Hematopoietic multipotent progenitor cell treated with erythropoietin and hydrocortisone succinate and interleukin-3 and kit ligand, for 8 days (in vitro differentiated cells): ENCODE measurements at regions not wholly inside any gene's neighbourhood (a gene's known extent, or its start where the extent isn't known, plus 50 kb on each side); places are given as distances from the start of the nearest gene placed in this dataset.
"Not testable (repeated sequence)": the region's sequence is repeated elsewhere in the genome, so short reads cannot be mapped to it uniquely, and the experiment has no call there.

Experiments
- DNase-seq: peaks from one replicate; pipeline ENCODE4 v3.0.0-alpha.2; 2015

DNA sequence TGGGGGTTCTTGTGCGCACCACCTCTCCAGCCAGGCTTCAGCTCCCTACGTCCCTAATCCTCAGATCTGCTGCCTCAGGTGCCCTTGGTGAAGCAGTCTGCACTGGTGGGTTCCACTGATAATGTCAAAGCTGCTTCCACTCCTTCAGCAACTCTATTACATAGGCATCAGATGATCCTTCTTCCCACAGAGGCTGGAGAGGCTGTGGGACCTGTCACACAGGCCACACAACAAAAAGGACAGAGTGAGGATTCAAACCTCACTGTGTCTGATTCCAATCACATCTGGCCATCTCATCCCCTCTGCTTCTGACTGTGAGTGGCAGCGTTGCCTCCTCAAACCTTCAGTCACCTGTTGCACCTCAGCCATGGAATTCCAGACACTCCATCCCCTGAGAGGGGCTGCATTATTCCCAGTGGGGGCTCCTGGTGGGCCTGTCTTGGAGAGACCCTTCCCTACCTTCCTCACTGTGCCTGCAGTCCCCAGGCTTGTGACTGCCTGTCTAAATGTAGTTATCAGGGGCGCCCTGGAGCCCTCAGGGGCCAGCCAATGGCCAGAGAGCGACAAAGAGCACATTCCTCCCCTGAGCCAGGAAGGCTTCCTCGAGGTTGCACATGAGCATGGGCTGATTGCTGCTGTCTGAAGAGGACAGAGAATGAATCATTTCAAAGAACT is 211.4 kb upstream of the ECI2 start:
- no peak for DNase-seq

DNA sequence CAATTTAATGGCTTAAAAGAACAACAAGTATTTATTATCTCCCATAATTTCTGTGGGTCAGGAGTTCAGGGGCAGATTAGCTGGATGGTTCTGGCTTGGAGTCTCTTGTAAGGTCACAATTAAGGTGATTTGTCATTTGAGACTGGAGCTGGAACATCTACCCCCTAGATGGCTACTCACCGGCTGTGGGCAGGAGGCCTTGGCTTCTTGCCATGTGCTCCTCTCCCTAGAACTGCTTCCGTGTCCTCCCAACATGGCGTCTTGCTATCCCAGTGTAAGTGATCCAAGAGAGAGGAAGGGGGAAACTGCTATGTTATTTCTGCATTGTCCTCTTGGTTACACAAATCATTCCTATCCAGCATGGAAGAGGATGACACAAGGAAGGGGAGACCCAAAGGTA is 210.2 kb upstream of the ECI2 start:
- no peak for DNase-seq

DNA sequence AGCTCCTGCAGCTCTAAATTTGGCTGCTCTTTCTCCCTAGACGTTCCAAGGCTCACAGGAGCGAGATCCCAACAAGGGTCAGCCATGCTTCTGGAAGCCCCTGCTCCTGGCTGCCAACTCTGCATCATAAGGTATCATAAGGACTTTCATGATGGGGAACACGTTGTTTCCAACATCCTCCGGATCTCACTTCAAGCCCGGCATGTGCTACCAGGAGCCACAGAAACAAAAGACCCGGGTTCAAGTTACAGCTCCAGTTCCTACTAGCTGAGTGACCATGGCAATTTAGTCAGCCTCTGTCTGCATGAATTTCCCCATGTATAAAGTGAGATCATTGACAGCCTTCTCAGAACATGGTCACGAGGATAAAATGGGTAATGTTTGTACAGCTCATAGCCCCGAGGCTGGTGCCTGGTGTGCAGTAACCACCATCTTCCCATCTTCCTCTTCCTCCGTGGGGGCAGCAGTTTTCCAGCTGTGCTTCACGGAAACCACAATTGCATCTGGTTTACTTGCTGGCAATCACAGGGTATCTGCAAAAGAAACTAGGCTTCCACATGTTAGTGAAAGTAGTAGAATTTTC is 209.0 kb upstream of the ECI2 start:
- no peak for DNase-seq

DNA sequence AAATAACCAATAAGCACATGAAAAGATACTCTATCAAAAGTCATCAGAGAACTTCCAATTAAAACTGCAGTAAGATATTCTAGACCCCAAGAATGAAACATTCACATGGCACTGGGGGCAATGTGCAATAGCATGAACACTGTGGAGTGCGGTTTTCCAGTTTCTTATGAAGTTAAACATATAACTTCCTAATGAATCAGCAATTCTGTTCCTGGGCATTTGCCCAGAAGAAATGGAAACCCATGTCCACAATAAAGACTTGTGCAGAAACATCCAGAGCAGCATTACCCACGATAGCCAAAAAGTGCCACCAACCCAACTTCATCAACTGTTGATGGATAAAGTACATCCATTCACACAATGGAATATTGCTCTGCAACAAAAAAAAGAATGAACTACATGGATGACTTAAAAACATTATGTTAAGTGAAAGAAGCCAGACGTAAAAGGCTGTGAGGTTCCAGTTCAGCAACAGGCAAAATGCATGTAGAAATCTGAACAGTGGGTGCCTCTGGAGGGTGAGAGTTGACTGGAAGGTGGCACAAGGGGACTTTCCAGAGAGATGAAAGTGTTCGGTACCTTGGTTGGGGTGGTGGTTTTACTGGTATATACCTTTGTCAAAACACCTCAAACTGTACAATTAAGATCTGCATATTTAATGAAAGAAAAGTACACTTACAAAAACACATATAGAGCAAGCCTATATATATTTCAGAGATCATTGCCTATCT is 207.2 kb upstream of the ECI2 start:
- no peak for DNase-seq

DNA sequence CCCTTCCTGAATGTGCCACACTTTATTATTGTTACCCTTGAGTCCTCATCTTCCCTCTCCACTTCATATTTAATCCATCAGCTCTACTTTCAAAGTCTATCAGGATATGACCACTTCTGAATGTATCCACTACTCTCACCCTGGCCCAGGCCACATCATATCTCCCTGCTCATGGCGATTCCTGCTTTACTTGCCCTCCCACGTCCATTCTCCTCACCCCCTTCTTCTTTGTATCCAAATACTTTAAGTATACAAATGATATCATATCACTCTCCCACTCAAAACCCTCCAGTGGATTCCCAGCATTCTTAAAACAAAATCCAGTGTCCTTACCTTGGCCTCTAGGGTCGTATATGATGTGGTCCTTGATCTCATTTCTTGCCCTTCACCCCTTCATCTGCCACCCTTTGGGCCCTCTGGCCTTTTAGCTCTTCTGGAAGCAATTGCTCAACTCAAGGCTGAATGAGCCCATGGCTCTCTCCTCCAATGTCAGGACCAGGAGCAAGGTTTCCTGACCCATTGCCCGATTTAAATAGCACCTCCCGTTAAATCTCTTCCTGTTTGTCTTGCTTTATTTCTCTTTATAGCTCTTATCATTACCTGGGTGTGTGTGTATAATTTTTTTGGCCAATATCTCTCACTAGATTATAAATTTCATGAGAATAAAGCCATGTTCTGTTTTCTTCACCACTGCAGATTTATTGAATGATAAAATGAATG is 205.9 kb upstream of the ECI2 start:
- DNase-seq, result no peak

DNA sequence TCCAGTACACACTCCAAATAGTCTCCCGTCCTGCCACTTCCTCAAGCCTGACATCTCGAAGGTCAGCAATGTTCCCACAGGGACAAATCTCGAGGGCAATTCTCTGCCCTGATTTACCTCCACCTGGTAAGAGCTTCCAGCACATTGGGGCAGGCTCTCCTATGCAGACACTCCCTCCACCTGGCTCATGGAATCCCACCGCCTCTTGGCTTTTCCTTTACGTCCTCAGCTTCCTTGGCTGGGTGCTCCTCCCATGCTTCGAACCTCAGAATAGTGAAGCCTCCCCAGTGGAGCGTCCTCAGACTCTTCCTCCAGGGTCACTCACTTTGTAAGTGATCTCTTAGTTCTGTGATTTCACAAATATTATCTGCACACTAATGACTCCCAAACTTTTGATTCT is 205.2 kb upstream of the ECI2 start:
- DNase-seq, result no peak

DNA sequence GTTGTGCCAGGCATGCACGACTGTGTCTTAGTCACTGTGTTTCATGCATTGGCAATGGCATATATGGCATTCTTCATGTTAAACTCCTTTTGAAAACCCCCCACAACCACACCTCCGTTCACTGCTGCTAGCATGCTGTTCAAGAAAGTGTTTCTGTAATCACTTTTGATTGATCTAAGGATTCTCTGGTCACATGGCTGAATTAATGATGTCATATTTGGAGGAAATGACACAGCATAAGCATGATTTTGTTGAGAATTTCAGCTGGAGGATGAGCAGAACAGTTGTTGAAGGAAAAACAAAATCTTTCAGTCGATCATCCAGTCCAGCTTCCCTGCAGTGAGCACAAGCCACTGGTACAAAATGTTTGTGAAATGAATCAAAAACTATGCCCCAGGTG is 203.5 kb upstream of the ECI2 start:
- DNase-seq, result no peak

DNA sequence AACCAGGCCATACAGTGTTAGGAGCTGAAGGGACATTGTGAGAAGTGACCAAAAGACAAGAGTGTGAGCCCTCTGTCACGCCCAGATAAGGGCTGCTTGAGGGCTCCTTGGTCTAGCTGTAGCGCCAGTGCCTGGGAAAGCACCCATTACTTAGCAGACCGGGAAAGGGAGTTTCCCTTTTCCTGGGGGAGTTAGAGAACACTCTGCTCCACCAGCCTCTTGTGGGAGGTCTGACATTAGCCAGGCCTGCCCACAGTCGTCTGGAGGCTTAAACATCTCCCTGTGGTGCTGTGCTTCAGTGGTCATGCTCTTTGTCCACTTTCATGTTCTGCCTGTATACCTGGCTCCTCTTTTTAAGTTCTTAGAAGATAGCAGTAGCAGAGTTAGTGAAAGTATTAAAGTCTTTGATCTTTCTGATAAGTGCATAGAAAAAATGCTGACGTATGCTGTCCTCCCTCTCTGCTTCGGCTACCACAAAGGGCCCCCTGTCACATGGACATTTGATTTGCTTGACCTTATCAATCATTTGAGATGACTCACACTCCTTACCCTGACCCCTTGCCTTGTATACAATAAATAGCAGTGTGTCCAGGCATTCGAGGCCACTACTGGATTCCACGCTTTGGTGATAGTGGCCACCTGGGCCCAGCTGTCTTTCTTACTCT is 201.5 kb upstream of the ECI2 start:
- no peak for DNase-seq

DNA sequence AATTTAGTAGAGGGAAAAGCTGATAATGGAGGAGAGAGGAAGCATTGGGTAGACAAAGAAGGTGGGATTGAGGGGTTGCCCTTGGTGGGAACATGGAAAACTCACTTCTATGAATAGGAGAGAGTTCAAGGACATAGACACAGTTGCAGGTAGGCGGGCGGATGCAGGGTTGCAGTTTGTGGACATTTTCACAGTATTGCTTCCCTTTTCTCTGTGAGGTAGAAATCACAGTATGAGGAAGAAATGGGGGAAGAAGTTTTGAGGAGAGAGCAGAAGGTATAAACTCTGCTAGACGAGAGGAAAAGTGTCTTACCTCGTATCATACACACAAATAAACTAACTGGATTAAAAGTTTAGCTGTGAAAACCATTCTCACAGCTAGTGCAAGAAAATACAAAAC is 200.7 kb upstream of the ECI2 start:
- DNase-seq, result no peak

DNA sequence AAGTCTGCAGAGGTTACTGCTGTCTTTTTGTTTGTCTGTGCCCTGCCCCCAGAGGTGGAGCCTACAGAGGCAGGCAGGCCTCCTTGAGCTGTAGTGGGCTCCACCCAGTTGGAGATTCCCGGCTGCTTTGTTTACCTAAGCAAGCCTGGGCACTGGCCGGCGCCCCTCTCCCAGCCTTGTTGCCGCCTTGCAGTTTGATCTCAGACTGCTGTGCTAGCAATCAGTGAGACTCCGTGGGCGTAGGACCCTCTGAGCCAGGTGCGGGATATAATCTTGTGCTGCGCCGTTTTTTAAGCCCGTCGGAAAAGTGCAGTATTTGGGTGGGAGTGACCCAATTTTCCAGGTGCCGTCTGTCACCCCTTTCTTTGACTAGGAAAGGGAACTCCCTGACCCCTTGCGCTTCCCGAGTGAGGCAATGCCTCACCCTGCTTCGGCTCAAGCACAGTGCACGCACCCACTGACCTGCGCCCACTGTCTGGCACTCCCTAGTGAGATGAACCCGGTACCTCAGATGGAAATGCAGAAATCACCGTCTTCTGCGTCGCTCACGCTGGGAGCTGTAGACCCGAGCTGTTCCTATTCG is 198.9 kb upstream of the ECI2 start:
- not testable (repeated sequence) for DNase-seq

DNA sequence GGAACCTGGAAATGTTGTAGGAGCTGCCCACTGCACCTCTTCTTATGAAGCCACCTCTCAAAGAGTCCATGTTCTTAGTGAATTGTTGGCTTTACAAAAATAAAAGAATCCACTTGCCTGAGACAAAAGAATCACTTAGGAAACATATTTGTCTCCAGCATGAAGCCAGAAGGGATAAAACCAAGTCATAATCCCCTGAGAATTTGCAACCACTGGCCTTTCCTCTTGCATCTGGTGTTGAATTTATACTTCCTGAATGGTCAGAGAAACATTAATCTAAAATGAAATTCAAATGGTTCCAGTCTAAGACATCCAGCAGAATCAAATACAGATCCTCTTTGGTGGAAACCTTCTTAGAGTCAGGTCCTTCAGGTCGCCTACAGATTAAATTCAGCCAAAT is 192.5 kb upstream of the ECI2 start:
- no peak for DNase-seq

DNA sequence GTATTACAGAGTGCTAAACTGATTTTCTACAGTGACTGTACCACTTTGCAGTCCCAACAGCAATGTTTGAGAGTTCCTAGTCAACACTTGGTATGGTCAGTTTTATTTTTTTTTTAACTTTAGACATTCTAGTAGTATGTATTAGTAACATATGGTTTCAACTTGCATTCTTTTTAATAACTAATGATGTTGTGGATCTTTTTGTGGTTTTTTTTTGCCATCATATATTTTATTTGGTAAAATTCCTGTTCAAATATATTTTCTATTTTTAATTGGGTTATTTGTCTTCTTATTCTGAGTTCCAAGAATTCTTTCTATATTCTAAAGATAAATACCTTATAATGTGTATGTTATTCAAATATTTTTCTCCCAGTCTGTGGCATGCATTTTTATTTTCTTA is 189.4 kb upstream of the ECI2 start:
- DNase-seq, result no peak

DNA sequence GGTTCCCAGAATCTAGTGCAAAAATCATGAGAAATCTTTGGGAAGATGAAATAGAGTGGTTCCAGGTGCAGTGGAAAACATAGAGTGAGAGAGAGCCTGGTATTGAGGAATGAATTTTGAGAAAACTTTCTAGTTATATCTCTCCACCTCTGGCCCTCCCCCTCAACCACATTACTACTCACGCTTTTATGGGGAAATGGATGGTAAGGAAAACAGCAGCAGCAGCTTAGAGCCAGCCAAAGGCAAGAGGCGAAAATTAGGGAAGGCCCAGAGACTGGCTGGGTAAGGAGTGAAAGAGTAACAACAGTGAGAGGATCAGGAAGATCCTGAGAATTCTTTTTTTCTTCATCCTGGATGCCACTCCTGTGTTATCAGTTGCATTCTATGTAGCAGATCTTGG is 187.9 kb upstream of the ECI2 start:
- DNase-seq, result no peak

DNA sequence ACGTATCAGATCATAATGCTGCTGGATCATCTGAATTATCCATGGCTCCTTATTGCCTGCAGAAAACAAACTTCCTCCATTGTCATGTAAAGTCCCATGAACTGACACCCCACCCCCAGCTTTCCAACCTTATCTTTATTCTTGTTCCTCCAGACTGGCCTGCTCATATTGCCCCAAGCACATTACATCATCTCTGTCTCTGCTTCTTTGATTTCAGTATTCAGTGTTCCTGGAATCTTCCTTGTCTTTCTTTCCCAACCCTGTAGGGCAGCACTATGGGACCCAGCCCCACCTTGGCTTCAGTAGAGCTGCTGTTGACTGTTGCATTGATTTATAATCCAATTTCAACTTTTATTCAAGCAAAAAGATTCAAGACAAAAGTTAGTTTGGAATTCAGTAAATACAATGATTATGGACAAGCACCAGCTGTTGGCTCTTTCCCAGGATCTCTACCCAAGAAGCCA is 187.5 kb upstream of the ECI2 start:
- DNase-seq, result no peak

DNA sequence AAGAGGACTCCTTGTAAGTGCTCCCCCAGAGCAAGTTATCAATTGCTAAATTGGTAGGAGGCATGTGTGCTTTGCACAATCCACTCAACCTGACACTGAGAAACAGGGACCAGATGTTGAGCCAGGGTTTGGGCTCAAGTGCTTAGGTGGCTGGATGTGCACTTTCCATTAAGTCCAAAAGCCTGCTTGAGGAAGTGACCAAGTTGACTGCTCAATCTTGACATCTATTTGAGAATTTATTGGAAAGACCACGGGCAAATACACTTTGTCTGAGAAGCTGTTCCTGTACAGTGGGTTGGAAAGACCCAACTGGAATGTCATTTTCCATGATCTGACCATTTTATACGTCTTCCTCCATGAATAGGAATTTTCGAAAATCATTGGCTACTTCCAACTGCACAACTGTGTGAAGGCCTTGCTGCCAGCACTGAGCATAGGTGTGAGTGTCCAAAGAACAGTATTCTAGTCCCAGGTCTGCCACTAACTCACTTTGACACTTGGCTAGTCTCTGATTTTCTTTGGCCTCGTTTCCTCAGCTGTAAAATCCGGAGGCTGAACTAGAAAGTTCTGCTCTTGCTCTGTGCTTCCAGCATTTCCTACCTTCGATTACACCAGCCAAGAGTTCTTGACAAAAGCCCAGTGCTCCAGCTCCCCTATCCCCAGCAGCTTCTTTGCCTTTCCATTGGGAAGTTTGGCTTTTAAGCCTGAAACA is 186.9 kb upstream of the ECI2 start:
- no peak for DNase-seq

DNA sequence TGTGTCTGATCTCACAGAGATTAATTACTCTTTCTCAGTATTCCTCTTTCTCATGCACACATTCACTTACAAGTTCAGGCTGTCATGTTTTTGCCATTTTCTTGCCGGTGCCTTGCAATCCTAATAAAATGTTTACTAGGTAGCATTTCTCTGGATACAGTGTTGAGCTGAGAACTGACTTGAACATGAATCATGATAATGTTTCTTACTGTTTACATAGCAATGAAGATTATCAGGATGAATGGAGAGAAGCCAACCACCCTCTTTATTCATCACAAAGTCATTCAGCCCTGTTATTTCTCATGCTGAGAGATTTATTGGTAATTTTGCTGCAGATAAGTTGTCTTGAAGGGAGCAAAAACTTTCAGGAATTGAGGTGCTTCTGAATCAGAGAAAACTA is 185.5 kb upstream of the ECI2 start:
- no peak for DNase-seq

DNA sequence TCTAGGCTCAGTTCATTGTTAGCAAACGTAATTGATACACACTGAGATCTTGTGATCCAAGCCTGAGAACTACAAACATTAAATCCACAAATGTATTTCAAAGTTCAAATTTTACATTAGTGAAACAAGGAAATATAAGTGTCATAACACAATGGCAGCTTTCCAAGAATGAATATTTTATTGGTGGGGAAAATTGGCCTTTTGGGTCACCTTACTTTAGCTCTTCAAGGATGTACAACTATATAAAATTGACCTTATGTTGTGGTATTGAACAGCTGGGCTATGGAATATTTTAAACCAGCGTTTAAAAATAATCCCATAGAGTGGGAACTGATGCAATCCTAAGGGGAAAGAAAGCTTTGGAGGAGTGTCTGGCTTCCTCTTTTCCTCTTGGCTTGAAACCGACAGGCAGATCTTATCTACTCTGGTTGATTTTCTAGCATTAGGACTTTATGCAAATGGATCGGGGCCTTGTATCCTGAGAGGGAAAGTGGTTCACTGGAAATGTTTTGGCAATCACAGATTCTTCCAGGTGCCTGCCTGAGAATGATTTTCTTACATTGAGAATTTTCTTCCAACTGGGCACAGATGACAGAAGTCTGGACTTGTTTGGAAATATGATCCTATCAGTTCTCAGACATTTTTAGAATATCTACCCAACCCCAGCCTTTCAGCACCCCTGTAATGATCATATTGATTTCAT is 184.8 kb upstream of the ECI2 start:
- DNase-seq, result no peak

DNA sequence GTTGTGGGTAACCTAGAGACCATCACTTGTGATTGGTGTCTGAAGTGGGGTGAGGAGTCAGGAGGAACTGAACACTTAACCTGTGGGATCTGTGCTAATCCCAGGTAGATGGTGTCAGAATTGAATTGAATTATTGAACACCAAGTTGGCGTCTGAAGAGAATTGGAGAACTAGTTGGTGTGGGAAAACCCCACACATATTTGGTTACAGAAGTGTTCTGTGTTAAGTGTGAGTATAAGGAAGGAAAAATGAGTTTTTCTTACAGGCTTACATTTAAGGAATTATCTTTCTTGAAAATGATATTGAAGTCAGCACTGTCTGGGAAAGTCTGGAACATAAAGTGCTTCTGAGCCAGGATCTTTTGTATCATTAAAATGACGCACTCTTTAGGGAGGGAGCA is 182.9 kb upstream of the ECI2 start:
- DNase-seq, result no peak

DNA sequence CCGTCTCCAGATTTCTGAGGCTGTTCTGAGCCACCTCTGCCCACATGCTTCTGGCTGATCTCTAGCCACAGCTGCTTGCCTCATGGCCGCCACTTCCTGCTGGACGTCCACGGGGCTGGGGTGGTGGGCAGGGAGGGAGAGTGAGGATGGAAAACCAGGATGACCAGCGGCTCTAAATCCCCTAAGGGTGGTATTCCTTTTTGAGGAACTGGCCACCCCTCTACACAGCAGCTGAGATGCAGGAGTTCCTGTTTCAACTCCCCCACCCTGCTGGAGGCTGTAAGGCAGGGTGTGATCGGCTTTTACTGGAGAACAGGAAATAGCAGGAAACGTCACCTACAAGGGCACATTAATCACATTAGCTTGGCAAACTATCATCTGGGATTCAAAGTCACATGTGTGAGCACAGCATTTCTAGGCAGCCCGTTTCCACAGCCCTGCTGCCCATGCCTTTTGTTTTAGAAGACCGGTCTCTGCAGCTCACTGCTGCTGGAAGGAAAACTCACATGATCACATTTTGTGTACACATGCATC is 181.6 kb upstream of the ECI2 start:
- no peak for DNase-seq

DNA sequence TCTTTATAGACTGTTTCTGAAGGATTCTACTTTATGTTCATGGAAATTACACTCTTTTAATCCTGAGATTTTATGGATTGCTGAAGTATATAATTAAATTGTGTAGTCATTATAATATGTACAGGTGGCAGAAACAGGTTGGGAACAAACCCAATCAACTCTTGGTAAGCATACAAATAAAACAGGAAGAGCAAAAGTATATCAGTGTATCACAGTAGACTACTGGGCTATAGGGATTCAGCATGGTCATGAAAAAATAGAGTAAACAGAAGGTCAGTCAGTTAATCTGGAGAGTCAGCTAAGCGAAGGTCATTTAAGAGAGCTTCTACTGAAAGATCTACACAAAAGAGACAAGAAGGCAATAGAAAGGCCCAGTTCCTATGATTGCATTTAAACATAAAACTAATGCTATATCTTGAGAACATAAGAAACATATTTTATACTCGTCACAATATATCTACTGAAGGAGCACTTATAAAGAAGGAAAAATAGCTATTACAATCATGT is 178.9 kb upstream of the ECI2 start:
- no peak for DNase-seq
